ENCODE measurements at regions not wholly inside any gene's neighbourhood (a gene's known extent, or its start where the extent isn't known, plus 50 kb on each side); places are given as distances from the start of the nearest gene placed in this dataset.

- DNase-seq (ENCODE audit: low spot score): peak; percentile 67
- Histone ChIP-seq H3K4me3 (no peak overlapping the region), H3K4me1 (ENCODE audit: insufficient read depth) (peaks cover 35% of the 10 kb centered on the region), H3K9me2 (replicated peaks; ENCODE audit: insufficient read depth) (no peaks in the 10 kb centered on the region), H3K27ac (peak overlapping the region; percentile 94), H3K27me3 (no peaks in the 10 kb centered on the region), H3K36me3 (replicated peaks; ENCODE audit: insufficient read depth, low read depth) (no peaks in the 10 kb centered on the region), H3K9me3 (ENCODE audit: low read depth) (no peaks in the 10 kb centered on the region), H4K20me1 (ENCODE audit: insufficient read depth, poor library complexity, severe bottlenecking) (no peaks in the 10 kb centered on the region), H2AFZ (no peak overlapping the region), H3K4me2 (peak overlapping the region; percentile 17), H3K79me2 (no peaks in the 10 kb centered on the region)
- TF ChIP-seq CTCF (IDR thresholded peaks at IDR 0.05; ENCODE audit: poor library complexity): no peak
- no peak for TF ChIP-seq EZH2phosphoT487 (IDR thresholded peaks at IDR 0.05; ENCODE audit: low read depth, severe bottlenecking, unreplicated experiment)
- TF ChIP-seq EZH2 (IDR thresholded peaks at IDR 0.05; ENCODE audit: borderline replicate concordance): no peak
- WGBS (ENCODE audit: low lambda C conversion rate, missing lambda C conversion rate): 50% methylated on average over 6 of the region's 6 CpGs
Observed at GRCh38 chr4:128661479-128661878, 148.0 kb upstream of the JADE1 start.

- Histone ChIP-seq H3K79me2 (no peaks in the 10 kb centered on the region), H2AFZ (no peak overlapping the region), H3K9me2 (replicated peaks; ENCODE audit: insufficient read depth) (no peaks in the 10 kb centered on the region), H3K27ac (peak overlapping the region; percentile 94), H4K20me1 (ENCODE audit: insufficient read depth, poor library complexity, severe bottlenecking) (no peaks in the 10 kb centered on the region), H3K9me3 (ENCODE audit: low read depth) (no peaks in the 10 kb centered on the region), H3K4me1 (ENCODE audit: insufficient read depth) (peaks cover 35% of the 10 kb centered on the region), H3K27me3 (no peaks in the 10 kb centered on the region), H3K4me3 (no peak overlapping the region), H3K4me2 (peak overlapping the region; percentile 17), H3K36me3 (replicated peaks; ENCODE audit: insufficient read depth, low read depth) (no peaks in the 10 kb centered on the region)
- WGBS (ENCODE audit: low lambda C conversion rate, missing lambda C conversion rate): 65% methylated on average over 3 of the region's 3 CpGs
- TF ChIP-seq EZH2 (IDR thresholded peaks at IDR 0.05; ENCODE audit: borderline replicate concordance) (no peak), CTCF (IDR thresholded peaks at IDR 0.05; ENCODE audit: poor library complexity) (no peak), EZH2phosphoT487 (IDR thresholded peaks at IDR 0.05; ENCODE audit: low read depth, severe bottlenecking, unreplicated experiment) (no peak)
- DNase-seq (ENCODE audit: low spot score): peak; percentile 29
Observed at GRCh38 chr4:128660361-128661215, 148.9 kb upstream of the JADE1 start.

GRCh38 chr4:128658214-128658631 is 151.3 kb upstream of the JADE1 start:
- no peaks in the 10 kb centered on the region for H3K79me2 ChIP-seq
- H3K27me3 ChIP-seq: no peaks in the 10 kb centered on the region
- H3K36me3 ChIP-seq (replicated peaks; ENCODE audit: insufficient read depth, low read depth): no peaks in the 10 kb centered on the region
- no peak overlapping the region for H3K4me3 ChIP-seq
- peaks cover 43% of the 10 kb centered on the region for H3K4me1 ChIP-seq (ENCODE audit: insufficient read depth)
- H3K4me2 ChIP-seq: no peak overlapping the region
- WGBS (ENCODE audit: low lambda C conversion rate, missing lambda C conversion rate): 88% methylated on average over 4 of the region's 4 CpGs
- no peaks in the 10 kb centered on the region for H3K9me2 ChIP-seq (replicated peaks; ENCODE audit: insufficient read depth)
- H2AFZ ChIP-seq: peak overlapping the region; percentile 17
- DNase-seq (ENCODE audit: low spot score): no peak
- no peaks in the 10 kb centered on the region for H4K20me1 ChIP-seq (ENCODE audit: insufficient read depth, poor library complexity, severe bottlenecking)
- H3K27ac ChIP-seq: peak overlapping the region; percentile 74
- TF ChIP-seq EZH2 (IDR thresholded peaks at IDR 0.05; ENCODE audit: borderline replicate concordance): no peak
- no peak for TF ChIP-seq EZH2phosphoT487 (IDR thresholded peaks at IDR 0.05; ENCODE audit: low read depth, severe bottlenecking, unreplicated experiment)
- TF ChIP-seq CTCF (IDR thresholded peaks at IDR 0.05; ENCODE audit: poor library complexity): no peak
- H3K9me3 ChIP-seq (ENCODE audit: low read depth): peaks cover 6% of the 10 kb centered on the region

All from hepatocyte (in vitro differentiated cells).